BLaER1 treated with 17β-estradiol and CSF1 and Interleukin-3, amounts not matched to agents 10 nM and 100 nM (cell line): ENCODE measurements at regions not wholly inside any gene's neighbourhood (a gene's known extent, or its start where the extent isn't known, plus 50 kb on each side); places are given as distances from the start of the nearest gene placed in this dataset.

Experiments used
- H3K27ac ChIP-seq, 11 experiments: shearing (Covaris generic); formaldehyde crosslinking; 2 replicates each; pipeline ENCODE4 v1.8.1; 2022
- H3K27me3 ChIP-seq, 11 experiments: shearing (Covaris generic); formaldehyde crosslinking; 2 replicates each; pipeline ENCODE4 v1.8.1; 2022
- H3K36me3 ChIP-seq, 11 experiments: shearing (Covaris generic); formaldehyde crosslinking; 2 replicates each; pipeline ENCODE4 v1.8.1; 2022
- H3K4me1 ChIP-seq, 10 experiments: shearing (Covaris generic); formaldehyde crosslinking; 2 replicates each; pipeline ENCODE4 v1.8.1; 2022
- H3K4me2 ChIP-seq, 11 experiments: shearing (Covaris generic); formaldehyde crosslinking; 2 replicates each; pipeline ENCODE4 v1.8.1; 2022
- H3K4me3 ChIP-seq, 10 experiments: shearing (Covaris generic); formaldehyde crosslinking; 2 replicates each; pipeline ENCODE4 v1.8.1; 2022
- H3K9ac ChIP-seq, 11 experiments: shearing (Covaris generic); formaldehyde crosslinking; 2 replicates each; pipeline ENCODE4 v1.8.1; 2022
- H3K9me3 ChIP-seq, 11 experiments: shearing (Covaris generic); formaldehyde crosslinking; replicated peaks in 1 of 11; 2 replicates each; pipeline ENCODE4 v1.8.1; 2022
- H4K20me1 ChIP-seq, 11 experiments: shearing (Covaris generic); formaldehyde crosslinking; 2 replicates each; pipeline ENCODE4 v1.8.1; 2022
- Cebpa-rat ChIP-seq, 11 experiments: shearing (Covaris generic); IDR thresholded peaks; 2 replicates each; pipeline ENCODE4 v1.8.1; 2022

DNA sequence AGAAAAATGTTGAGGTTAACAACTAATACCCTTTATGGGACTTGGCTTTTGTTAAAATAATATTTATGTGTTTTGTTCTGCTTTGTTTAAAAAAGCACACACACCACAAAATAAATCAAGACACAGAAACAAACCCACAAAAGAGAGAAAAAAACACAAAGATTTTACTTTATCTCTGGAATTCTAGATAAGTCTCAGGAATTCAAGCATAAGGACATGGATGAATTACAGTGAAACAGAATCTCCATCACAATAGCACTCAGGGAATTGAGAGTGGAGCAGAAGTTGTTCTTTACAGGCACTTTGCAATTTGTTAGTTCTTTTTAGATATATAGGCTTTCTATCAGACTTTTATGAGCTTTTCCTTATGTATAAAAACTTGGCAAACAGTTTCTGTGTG, 360.9 kb upstream of the ZC3H15 start:
- H4K20me1 ChIP-seq: no peaks in the 10 kb centered on the region
- H3K36me3 ChIP-seq: no peaks in the 10 kb centered on the region
- no peaks in the 10 kb centered on the region for H3K27me3 ChIP-seq
- H3K4me2 ChIP-seq: no peak overlapping the region
- 0 out of 22 replicates have a peak, but pooled peaks cover 0 to 7% (median 0%) of the 10 kb centered on the region in 11 experiments for H3K9me3 ChIP-seq
- no peak overlapping the region for H3K27ac ChIP-seq
- no peak for TF ChIP-seq Cebpa-rat (IDR thresholded peaks at IDR 0.05)
- no peak overlapping the region for H3K4me3 ChIP-seq
- H3K9ac ChIP-seq: no peak overlapping the region
- 0 out of 20 replicates have a peak, but pooled peaks cover 0 to 3% (median 0%) of the 10 kb centered on the region in 10 experiments for H3K4me1 ChIP-seq

DNA sequence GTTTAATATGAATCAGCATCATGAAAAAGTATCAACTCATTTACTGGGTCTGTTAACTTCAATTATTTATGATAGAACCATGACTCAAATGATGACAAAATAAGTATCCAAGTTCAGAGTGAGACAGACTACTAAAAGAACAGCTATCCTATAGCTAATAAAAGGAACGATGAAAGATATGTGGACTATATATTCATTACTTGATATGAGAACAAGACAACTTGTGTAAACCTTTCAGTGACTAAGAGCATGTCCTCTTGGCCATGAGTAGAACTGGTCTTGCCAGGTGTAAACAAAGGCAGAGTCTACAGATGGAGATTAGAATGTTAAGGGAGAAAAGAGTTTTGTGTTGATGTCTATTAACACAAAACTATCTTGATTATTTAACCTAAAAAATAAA, 360.4 kb upstream of the ZC3H15 start:
- H3K4me2 ChIP-seq: no peak overlapping the region
- H3K4me1 ChIP-seq: 0 out of 20 replicates have a peak, but pooled peaks cover 0 to 3% (median 0%) of the 10 kb centered on the region in 10 experiments
- H4K20me1 ChIP-seq: no peaks in the 10 kb centered on the region
- no peaks in the 10 kb centered on the region for H3K27me3 ChIP-seq
- H3K36me3 ChIP-seq: no peaks in the 10 kb centered on the region
- no peak overlapping the region for H3K9ac ChIP-seq
- H3K9me3 ChIP-seq: 0 out of 22 replicates have a peak, but pooled peaks cover 0 to 7% (median 0%) of the 10 kb centered on the region in 11 experiments
- no peak for TF ChIP-seq Cebpa-rat (IDR thresholded peaks at IDR 0.05)
- no peak overlapping the region for H3K27ac ChIP-seq
- H3K4me3 ChIP-seq: no peak overlapping the region

DNA sequence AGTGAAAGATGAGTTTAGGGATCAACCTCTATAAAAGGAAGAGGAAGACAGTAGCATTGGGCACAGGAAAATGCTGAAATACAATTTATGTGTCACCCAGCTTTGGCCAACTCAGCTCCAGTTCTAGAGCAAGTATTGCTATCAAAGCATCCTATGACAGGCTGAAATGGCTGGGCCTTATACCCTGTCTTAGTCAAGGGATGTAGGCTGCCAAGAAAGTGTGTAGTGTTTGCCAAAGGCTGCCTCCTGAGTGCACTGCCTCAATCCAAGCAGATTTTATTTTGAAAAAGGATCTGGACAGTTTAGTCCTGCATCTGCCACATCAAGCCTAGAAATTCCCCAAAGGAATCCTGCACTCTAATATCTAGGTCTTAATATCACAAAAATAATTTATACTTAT, 359.9 kb upstream of the ZC3H15 start:
- H3K9ac ChIP-seq: no peak overlapping the region
- no peaks in the 10 kb centered on the region for H3K36me3 ChIP-seq
- H3K27me3 ChIP-seq: no peaks in the 10 kb centered on the region
- no peak for TF ChIP-seq Cebpa-rat (IDR thresholded peaks at IDR 0.05)
- no peak overlapping the region for H3K27ac ChIP-seq
- 0 out of 20 replicates have a peak, but pooled peaks cover 0 to 3% (median 0%) of the 10 kb centered on the region in 10 experiments for H3K4me1 ChIP-seq
- no peaks in the 10 kb centered on the region for H4K20me1 ChIP-seq
- 0 out of 22 replicates have a peak, but pooled peaks cover 0 to 7% (median 0%) of the 10 kb centered on the region in 11 experiments for H3K9me3 ChIP-seq
- no peak overlapping the region for H3K4me3 ChIP-seq
- no peak overlapping the region for H3K4me2 ChIP-seq

DNA sequence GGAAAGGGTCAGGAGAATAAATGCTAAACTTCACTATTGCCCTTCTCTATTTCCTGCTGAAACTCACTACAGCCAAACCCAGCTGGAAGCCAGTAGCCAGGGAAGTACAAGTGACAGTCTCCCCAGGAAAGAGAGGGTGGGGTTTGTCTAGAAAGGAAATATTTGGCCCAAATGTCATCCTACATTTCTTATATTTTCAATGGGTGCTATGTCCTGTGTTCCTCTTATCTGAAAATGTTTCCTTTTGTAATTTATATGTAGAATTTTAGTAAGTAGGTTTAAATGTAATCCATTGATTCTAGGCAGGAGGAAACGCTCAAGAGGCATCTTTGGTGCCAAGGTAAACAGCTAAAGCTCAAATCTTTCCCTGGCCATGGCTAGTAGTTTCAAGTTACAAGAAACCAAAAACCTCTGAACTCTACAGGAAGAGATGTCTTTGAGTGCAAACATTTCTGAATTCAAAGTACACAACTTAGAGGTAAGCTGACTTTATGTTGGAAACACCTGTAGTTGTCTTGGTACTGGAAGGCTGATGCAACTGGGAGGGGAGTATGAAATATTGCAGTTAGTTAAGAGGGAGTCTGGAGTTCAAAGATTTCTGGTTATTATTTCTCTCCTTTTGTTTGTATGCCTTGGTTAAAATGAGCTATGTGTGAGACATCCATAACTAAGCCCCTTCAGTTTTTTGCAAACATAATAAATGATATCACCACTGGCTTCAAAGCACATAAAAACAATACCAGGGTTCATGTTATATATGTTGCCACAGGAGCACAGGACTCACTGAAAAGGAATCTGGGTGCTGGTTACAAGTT, 356.1 kb upstream of the ZC3H15 start:
- Histone ChIP-seq H3K9me3 (peaks cover 0 to 5% (median 0%) of the 10 kb centered on the region in 11 experiments; a peak in 3 of 22 replicates), H3K4me2 (no peak overlapping the region)

DNA sequence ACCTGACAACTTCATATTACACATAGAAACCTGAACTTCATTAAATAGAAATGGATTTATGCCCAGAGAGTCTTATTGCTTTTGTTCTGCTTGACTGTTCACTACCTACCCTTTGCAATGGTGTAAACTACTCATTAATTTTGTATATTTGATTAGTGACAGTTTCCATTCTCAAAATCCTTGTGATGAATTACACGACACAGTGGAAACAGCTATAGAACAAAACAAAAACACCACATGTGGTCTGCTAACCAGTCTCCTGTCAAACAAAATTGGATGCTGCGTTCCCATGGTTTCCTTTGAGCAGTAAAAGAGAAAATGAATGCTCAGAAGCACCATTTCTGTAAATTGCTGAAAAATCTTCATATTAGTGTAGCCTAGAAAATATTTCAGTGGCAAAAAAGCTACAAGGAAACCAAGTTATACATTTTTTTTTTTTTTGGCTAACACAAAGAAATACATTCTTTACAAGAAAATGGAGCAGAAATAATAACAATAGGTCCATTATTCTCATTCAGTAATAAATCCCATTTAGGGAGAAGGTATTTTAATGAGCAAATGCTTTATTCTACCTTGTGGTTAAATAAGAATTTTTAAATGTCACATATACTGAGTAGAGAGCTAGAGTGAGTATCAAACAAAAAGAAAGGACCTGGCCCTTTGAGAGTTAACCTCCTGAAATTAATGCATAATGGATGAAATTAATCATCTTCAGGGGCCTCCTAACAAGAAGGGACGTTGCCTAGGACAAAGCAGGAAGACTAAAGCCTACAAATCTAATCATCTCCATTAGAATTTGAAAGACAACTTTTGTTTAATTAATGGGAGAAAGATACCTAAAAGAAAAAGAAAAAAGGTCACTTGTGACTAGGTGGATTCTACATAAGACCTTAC, 355.1 kb upstream of the ZC3H15 start:
- H3K4me3 ChIP-seq: no peak overlapping the region
- H3K27me3 ChIP-seq: no peaks in the 10 kb centered on the region
- no peaks in the 10 kb centered on the region for H4K20me1 ChIP-seq
- no peak overlapping the region for H3K9ac ChIP-seq
- TF ChIP-seq Cebpa-rat (IDR thresholded peaks at IDR 0.05): no peak
- H3K9me3 ChIP-seq: peaks cover 0 to 8% (median 0%) of the 10 kb centered on the region in 11 experiments; a peak in 5 of 22 replicates
- H3K27ac ChIP-seq: no peak overlapping the region
- no peak overlapping the region for H3K4me2 ChIP-seq
- 0 out of 20 replicates have a peak, but pooled peaks cover 0 to 3% (median 0%) of the 10 kb centered on the region in 10 experiments for H3K4me1 ChIP-seq
- H3K36me3 ChIP-seq: no peaks in the 10 kb centered on the region

More for the DNA sequence above, 356.1 kb upstream of the ZC3H15 start:
- H4K20me1 ChIP-seq: no peaks in the 10 kb centered on the region
- H3K27ac ChIP-seq: no peak overlapping the region
- H3K36me3 ChIP-seq: no peaks in the 10 kb centered on the region
- H3K4me1 ChIP-seq: 0 out of 20 replicates have a peak, but pooled peaks cover 0 to 3% (median 0%) of the 10 kb centered on the region in 10 experiments
- no peak for TF ChIP-seq Cebpa-rat (IDR thresholded peaks at IDR 0.05)
- H3K4me3 ChIP-seq: no peak overlapping the region
- H3K27me3 ChIP-seq: no peaks in the 10 kb centered on the region
- no peak overlapping the region for H3K9ac ChIP-seq

DNA sequence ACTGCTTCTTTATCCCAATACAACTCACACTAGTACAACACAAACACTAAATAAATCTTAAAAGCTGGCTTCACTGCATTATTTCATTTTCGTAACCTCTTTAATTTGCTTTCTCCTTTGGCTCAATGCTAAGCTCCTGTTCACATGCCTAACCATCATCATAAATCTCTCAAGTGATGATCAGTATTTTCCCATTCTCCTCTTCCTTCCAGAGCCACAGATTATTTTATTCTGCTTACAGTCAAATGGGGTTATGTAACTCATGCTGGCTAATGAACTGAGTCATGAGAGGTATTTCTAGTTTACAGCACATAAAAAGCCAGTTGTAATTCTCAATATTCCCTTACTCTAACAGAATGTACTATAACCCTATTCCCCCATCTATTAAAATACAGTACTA, 350.4 kb upstream of the ZC3H15 start:
- H3K9ac ChIP-seq: no peak overlapping the region
- H3K27me3 ChIP-seq: no peaks in the 10 kb centered on the region
- no peak for TF ChIP-seq Cebpa-rat (IDR thresholded peaks at IDR 0.05)
- H3K4me2 ChIP-seq: no peak overlapping the region
- H3K4me1 ChIP-seq: 0 out of 20 replicates have a peak, but pooled peaks cover 0 to 5% (median 0%) of the 10 kb centered on the region in 10 experiments
- H3K27ac ChIP-seq: no peak overlapping the region
- no peaks in the 10 kb centered on the region for H3K36me3 ChIP-seq
- H3K9me3 ChIP-seq: peaks cover 0 to 8% (median 0%) of the 10 kb centered on the region in 11 experiments; a peak in 5 of 22 replicates
- no peaks in the 10 kb centered on the region for H4K20me1 ChIP-seq
- H3K4me3 ChIP-seq: no peak overlapping the region

DNA sequence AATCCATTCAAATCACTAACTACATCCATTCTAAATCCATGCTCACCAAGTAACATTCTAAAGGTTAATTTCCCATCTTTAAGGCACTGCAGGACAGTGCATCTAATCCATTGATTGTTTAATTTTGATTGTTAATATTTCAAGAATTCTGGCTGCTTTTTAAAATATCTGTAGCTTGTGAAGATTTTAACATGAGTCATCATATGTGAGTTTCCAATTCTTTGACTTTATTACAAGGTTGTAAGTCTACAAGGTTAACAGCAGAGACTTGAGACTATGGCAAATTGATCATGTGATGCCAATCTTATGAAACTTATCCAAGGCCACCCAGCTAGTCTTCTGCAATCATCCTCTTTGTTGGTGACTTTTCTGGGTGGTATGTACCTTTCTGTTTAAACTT, 349.2 kb upstream of the ZC3H15 start:
- H3K27ac ChIP-seq: no peak overlapping the region
- H3K4me2 ChIP-seq: no peak overlapping the region
- peaks cover 0 to 8% (median 0%) of the 10 kb centered on the region in 11 experiments; a peak in 5 of 22 replicates for H3K9me3 ChIP-seq
- H3K9ac ChIP-seq: no peak overlapping the region
- 0 out of 20 replicates have a peak, but pooled peaks cover 0 to 5% (median 0%) of the 10 kb centered on the region in 10 experiments for H3K4me1 ChIP-seq
- no peak overlapping the region for H3K4me3 ChIP-seq
- no peak for TF ChIP-seq Cebpa-rat (IDR thresholded peaks at IDR 0.05)
- no peaks in the 10 kb centered on the region for H3K27me3 ChIP-seq
- no peaks in the 10 kb centered on the region for H3K36me3 ChIP-seq
- no peaks in the 10 kb centered on the region for H4K20me1 ChIP-seq

DNA sequence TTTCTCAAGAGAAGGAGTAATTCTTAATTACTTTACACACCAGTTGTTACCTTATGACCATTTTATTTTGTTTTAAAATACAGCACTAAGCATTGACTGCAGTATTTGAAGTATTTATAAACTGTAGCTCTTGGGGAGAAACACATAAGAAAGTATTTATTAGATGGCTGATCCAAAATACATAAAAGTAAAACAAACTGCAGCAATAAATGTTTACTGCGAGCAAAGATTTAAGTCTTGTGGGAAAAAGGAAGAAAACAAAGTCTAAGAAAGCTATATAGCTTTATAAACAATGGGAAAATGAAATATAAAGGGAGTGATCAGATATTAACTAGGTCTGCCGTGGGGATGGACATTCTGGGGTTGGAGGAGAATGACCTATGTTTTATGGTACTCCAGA, 347.2 kb upstream of the ZC3H15 start:
- H3K36me3 ChIP-seq: no peaks in the 10 kb centered on the region
- H3K27ac ChIP-seq: no peak overlapping the region
- H3K9me3 ChIP-seq: peaks cover 0 to 6% (median 0%) of the 10 kb centered on the region in 11 experiments; a peak in 5 of 22 replicates
- H3K9ac ChIP-seq: no peak overlapping the region
- 0 out of 20 replicates have a peak, but pooled peaks cover 0 to 5% (median 0%) of the 10 kb centered on the region in 10 experiments for H3K4me1 ChIP-seq
- no peaks in the 10 kb centered on the region for H4K20me1 ChIP-seq
- TF ChIP-seq Cebpa-rat (IDR thresholded peaks at IDR 0.05): no peak
- H3K4me3 ChIP-seq: no peak overlapping the region
- H3K27me3 ChIP-seq: no peaks in the 10 kb centered on the region
- H3K4me2 ChIP-seq: no peak overlapping the region
